ENCODE measurements at regions not wholly inside any gene's neighbourhood (a gene's known extent, or its start where the extent isn't known, plus 50 kb on each side); places are given as distances from the start of the nearest gene placed in this dataset.

- Histone ChIP-seq H3K4me3 (no peak overlapping the region), H3K27ac (no peak overlapping the region), H3K36me3 (no peaks in the 10 kb centered on the region), H3K4me1 (no peaks in the 10 kb centered on the region), H3K27me3 (peaks cover 50% of the 10 kb centered on the region), H3K9me3 (no peaks in the 10 kb centered on the region)
- TF ChIP-seq EP300 (IDR thresholded peaks at IDR 0.05): no peak
- no peak for TF ChIP-seq CTCF (IDR thresholded peaks at IDR 0.05)
- TF ChIP-seq POLR2A (IDR thresholded peaks at IDR 0.05): no peak
- TF ChIP-seq POLR2AphosphoS5 (IDR thresholded peaks at IDR 0.05): no peak
- no peak for ATAC-seq
- no CpG with 5 or more reads among the region's 1 CpG for WGBS, 2 donors (ENCODE audit: low coverage in 1 of 2)
These were observed 396.4 kb upstream of the CCL2 start for GRCh38 chr17:33858682-33859081.

- Histone ChIP-seq H3K9me3 (no peaks in the 10 kb centered on the region), H3K27ac (no peak overlapping the region), H3K27me3 (peaks cover 27% of the 10 kb centered on the region), H3K4me3 (no peak overlapping the region), H3K4me1 (no peaks in the 10 kb centered on the region), H3K36me3 (no peaks in the 10 kb centered on the region)
- TF ChIP-seq POLR2AphosphoS5 (IDR thresholded peaks at IDR 0.05): no peak
- TF ChIP-seq POLR2A (IDR thresholded peaks at IDR 0.05): no peak
- no peak for TF ChIP-seq CTCF (IDR thresholded peaks at IDR 0.05)
- no peak for TF ChIP-seq EP300 (IDR thresholded peaks at IDR 0.05)
- 44 to 48% methylated on average over 2 to 3 of the region's 4 CpGs for WGBS, 2 donors (ENCODE audit: low coverage in 1 of 2)
- ATAC-seq: no peak
These were observed 392.1 kb upstream of the CCL2 start for GRCh38 chr17:33862772-33863602.

- Histone ChIP-seq H3K9me3 (no peaks in the 10 kb centered on the region), H3K36me3 (no peaks in the 10 kb centered on the region), H3K27me3 (peaks cover 13% of the 10 kb centered on the region), H3K4me3 (no peak overlapping the region), H3K27ac (no peak overlapping the region), H3K4me1 (no peaks in the 10 kb centered on the region)
- WGBS, 2 donors (ENCODE audit: low coverage in 1 of 2): 44 to 68% methylated on average over 3 of the region's 3 CpGs
- no peak for ATAC-seq
- no peak for TF ChIP-seq CTCF (IDR thresholded peaks at IDR 0.05)
- TF ChIP-seq EP300 (IDR thresholded peaks at IDR 0.05): no peak
- TF ChIP-seq POLR2AphosphoS5 (IDR thresholded peaks at IDR 0.05): no peak
- no peak for TF ChIP-seq POLR2A (IDR thresholded peaks at IDR 0.05)
These were observed 390.3 kb upstream of the CCL2 start for GRCh38 chr17:33864758-33865229.

GRCh38 chr17:33868899-33869298 lies 386.2 kb upstream of the CCL2 start:
- TF ChIP-seq EP300 (IDR thresholded peaks at IDR 0.05) (no peak), POLR2AphosphoS5 (IDR thresholded peaks at IDR 0.05) (no peak), CTCF (IDR thresholded peaks at IDR 0.05) (no peak), POLR2A (IDR thresholded peaks at IDR 0.05) (no peak)
- WGBS, 2 donors (ENCODE audit: low coverage in 1 of 2): 89 to 91% methylated on average over 3 of the region's 3 CpGs
- Histone ChIP-seq H3K27ac (no peak overlapping the region), H3K4me3 (no peak overlapping the region), H3K36me3 (no peaks in the 10 kb centered on the region), H3K4me1 (no peaks in the 10 kb centered on the region), H3K9me3 (no peaks in the 10 kb centered on the region), H3K27me3 (peaks cover 22% of the 10 kb centered on the region)
- ATAC-seq: no peak

GRCh38 chr17:33870936-33871335 lies 384.1 kb upstream of the CCL2 start:
- ATAC-seq: no peak
- 64 to 70% methylated on average over 2 to 3 of the region's 3 CpGs for WGBS, 2 donors (ENCODE audit: low coverage in 1 of 2)
- no peaks in the 10 kb centered on the region for H3K4me1 ChIP-seq
- TF ChIP-seq POLR2A (IDR thresholded peaks at IDR 0.05) (no peak), CTCF (IDR thresholded peaks at IDR 0.05) (no peak), EP300 (IDR thresholded peaks at IDR 0.05) (no peak)
- peaks cover 33% of the 10 kb centered on the region for H3K27me3 ChIP-seq
- no peak overlapping the region for H3K4me3 ChIP-seq
- H3K9me3 ChIP-seq: no peaks in the 10 kb centered on the region
- H3K27ac ChIP-seq: no peak overlapping the region
- no peaks in the 10 kb centered on the region for H3K36me3 ChIP-seq

Measured in gastroesophageal sphincter (tissue), 4 donors.